Stimulated activated CD8-positive, alpha-beta memory T cell treated with anti-CD3 and anti-CD28 coated beads, Interleukin-7, amount 100 ng/mL, for 24 hours (primary cell): ENCODE measurements at regions not wholly inside any gene's neighbourhood (a gene's known extent, or its start where the extent isn't known, plus 50 kb on each side); places are given as distances from the start of the nearest gene placed in this dataset.

Experiments
- DNase-seq: peaks from one replicate; pipeline ENCODE4 v3.0.0-alpha.2; 2020; ENCODE audit warnings: low read depth

GRCh38 chr9:96038271-96038670 is 162.8 kb downstream of the ERCC6L2 start:
- DNase-seq = no peak

DNA sequence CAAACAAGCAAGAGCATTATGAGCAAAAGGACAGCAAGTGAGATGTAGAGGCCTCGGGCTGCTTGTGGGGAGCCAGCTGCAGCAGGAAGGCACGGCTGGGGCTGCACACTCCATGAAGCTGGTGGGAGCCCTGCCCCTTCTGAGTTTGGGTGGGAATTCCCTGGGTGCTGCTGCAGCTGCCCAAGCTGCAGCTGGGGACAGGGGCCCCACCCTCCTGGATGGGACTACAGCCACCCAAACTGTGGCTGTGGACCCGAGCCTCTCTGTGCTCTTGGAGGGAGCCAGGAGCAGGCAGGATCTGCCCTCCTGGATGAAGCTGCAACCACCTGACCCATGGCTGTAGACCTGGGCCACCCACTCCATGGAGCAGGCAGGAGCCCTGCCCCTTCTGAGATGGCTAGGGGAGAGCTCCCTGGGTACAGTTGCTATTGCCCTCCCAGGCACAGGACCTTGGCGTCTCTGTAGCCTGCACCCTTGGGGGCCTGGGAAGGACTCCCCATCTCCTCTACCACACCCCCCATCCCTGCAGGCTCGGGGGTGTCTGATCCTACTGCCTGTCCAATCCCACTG is 159.1 kb downstream of the ERCC6L2 start:
- no peak for DNase-seq

- DNase-seq = no peak
These were observed 158.4 kb downstream of the ERCC6L2 start for GRCh38 chr9:96033896-96034295.

- no peak for DNase-seq
These were observed 156.5 kb downstream of the ERCC6L2 start for GRCh38 chr9:96031916-96032534.

DNA sequence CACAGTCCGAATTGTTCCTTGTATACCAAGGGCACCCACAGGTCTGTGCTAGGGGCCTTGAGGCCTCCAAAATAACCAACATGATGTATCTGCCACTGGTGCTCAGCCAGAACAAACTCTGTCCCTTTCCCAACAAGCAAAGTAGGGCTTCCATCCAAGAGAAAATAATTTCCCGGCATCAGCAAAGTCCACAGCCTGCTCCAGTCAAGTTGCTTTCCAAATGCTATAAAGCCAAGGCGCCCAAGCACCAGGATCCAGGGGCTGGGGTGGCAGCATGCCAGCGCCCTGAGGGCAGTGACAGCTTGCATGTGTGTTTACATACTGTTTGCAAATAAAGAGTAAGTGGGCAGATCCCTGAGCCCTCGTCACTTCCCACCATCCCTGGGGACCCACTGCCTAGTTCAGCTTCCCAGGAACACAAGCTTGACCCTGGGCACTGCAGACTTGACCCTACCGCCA is 155.9 kb downstream of the ERCC6L2 start:
- DNase-seq = no peak

GRCh38 chr9:96029722-96030530 is 154.4 kb downstream of the ERCC6L2 start:
- no peak for DNase-seq

DNA sequence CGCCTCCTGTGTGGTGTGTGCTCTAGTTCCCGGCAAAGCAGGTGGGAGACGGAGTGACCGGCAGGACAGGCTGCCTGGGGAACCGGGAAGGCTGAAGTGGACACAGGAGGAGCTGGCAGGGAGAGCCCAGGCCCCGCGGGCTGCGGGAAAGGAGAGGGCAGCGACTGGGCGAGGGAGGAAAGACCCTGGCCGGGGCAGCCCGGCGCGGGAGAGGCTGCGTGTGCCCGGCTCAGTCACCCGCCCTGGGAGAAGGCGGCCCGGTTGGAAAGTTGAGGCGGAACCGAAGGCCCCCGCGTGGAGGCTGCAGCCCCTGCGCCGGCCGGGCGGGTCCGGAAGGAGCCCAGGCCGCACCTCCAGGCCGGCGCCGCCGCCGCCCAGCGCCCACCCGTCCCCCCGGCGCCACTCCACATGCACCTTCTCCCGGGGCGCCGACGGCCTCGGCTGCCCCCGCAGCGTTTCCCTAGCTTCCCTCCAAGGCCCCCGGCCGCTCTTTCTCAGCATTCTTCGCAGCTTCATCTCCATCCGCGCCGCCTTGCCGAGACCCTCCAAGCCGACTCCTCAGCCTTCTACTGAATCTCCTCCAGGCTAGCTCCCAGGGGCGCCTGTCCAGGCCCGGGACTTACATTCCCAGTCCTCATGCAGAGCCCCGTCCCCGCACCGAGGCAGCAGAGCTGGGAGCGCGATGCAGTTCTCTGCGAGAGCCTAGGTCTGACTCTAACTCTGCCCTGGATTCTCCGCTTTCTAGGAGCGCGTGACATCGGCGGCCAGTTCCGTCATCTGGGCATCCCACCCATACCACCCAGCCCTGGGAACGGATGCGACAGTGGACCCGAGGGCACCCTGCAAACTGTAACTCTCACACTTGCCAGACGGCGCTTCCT is 152.0 kb downstream of the ERCC6L2 start:
- no peak for DNase-seq

DNA sequence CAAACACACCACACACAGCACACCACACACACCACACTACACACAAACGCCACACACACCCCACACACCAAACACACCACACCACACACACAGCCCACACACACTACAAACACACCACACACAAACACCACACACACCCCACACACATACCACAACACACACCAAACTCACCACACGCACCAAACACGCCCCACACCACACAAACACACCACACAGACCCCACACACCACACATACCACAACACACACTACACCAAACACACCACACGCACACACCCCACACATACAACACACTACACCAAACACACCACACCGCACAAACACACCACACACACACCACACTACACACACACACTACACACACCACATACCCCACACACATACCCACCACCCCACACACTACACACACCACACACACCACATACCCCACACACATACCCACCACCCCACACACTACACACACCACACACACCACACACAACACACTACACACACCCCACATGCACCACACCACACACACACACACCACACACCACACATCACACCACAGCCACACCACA is 151.2 kb downstream of the ERCC6L2 start:
- DNase-seq = no peak

- DNase-seq = no peak
These were observed 150.6 kb downstream of the ERCC6L2 start for GRCh38 chr9:96025995-96026602.

GRCh38 chr9:96023486-96023885 is 148.0 kb downstream of the ERCC6L2 start:
- no peak for DNase-seq

DNA sequence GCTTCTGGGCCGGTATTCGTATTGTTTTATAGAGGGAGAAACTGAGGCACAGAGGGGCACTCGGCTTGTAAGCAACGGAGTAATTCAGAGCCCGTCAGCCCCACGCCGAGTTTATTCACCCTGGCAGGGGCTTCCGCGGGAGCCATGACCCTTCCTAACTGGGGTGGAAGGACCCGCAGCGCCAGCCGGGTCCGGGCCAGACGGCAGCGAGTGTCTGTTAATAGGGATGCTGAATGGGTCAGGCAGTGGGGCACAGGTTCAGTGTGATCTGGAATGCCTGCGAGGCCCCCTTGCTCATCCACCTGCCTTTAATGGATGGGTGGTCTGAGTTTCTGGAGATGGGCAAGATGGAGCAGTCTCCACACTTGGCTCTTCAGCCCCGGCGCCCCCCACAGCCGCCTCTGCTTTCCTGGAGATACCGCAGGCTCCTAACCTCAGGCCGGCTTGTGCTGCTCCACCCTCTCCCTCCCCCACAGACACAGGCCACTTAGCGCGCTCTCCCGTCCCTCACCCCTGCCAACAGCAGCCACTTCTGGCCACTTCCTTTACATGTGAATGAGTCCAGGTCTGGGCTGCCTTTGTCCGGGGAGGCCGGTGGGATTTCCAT is 147.1 kb downstream of the ERCC6L2 start:
- DNase-seq = no peak

DNA sequence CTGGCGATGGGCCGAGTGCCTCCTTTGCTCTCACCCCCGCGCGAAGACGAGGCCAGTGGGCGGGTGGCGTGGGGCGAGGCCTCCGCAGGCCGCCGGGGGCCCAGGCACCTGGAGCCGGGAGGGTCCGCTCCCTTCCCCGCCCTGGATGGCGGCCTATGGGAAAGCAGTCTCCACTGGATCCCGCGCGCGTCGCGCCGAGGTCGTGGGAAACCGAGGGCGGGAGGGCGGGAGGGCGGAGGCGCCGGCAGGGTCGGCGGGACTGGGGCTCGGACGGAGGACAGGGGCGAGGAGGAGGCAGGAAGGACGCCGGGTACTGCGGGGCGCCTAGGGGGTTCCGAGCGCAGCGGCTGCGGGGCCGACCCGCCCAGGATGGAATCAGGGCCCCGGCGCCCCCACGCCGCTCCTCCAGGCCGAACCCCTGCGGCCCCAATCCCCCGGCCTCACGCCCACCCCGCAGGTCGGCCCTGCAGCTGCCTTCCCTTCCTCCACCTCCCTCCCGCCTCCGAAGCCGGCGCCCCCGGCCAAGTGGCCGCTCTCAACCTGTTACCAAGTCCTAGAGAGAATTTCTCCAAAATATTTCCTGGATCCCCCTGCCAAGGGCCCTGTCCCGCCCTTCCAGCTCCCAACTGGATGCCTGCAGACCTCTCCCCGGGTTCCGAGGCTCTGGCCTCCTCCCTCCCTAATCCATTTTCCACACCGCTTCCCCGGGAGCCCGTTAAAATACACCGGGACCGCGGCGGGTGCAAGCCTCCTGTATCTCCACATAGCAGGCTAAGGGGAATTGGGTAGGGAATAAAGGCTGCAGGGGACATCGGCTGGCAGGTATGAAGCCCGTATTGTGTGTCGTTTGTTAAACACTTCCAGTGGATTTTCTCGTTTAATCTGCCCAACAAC is 146.3 kb downstream of the ERCC6L2 start:
- no peak for DNase-seq

DNA sequence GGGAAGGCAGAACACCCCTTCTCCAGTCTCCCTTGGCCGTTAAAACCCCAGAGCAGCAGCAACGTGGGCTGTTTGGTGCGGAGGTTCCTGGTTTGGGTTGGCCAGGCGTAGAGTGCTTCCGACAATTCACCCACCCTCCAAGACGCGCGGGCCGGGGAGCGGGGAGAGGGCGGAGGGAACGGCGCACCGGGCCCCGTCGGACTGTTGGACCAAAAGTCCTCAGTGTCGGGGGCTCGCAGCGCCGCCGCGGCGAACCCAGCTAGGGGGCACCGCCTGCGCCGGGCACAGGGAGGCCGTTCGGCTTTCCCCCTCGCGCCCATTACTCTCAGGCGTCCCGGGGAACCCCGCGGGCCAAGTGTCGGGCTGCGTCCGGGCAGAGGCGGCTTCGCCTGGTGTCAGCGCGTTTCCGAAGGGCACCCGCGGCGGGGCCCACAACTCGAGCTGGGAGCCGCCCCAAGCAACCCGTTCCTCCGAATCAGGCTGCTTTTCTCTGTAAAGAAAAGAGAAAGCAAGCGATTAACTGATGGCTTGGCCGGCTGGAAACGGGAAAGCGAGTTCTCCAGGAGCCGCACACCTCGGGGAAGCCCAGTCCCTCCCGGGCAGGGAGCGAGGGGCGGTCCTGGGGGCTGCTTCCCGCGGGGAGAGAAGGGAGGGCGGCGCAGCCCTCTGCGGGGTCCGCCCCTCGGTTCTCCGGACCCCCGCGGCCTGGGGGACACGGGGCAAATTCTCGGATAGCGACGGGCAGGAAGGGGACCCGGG is 145.5 kb downstream of the ERCC6L2 start:
- no peak for DNase-seq

DNA sequence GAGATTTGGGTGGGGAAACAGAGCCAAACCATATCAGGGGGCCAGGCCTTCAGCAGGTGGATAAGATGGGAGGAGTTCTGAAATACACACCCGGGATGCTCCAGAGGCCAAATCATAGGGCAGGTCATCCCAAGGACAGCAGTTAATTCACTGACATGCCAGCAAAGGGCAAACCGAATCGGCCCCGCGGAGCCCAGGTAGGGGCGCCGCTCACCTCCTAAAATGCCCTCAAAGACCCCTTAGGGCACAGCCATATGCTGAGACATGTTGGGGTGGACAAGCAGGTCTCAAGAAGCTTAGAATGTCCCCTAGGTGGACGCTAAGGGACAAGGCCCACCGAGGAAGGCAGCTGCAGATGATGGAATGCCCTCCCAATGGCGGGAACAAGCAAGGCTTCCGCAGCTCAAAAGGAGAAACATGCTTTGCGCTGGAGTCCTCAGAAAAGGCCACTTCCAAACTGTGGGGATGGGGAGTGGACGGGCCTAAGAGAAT is 144.9 kb downstream of the ERCC6L2 start:
- DNase-seq = no peak
